HEK293 (cell line): ENCODE measurements at regions not wholly inside any gene's neighbourhood (a gene's known extent, or its start where the extent isn't known, plus 50 kb on each side); places are given as distances from the start of the nearest gene placed in this dataset.

Experiments used
- CTCF ChIA-PET: fragments of 350-600 bp; formaldehyde crosslinking; extraction: SDS; loops from one replicate; lab custom pipeline; 2021; ENCODE audit warnings: antibody characterized with exemption; lab: Yijun Ruan, JAX
- POLR2A ChIA-PET: fragments of 300-600 bp; formaldehyde crosslinking; extraction: SDS; loops from one replicate; lab custom pipeline; 2020; ENCODE audit warnings: antibody characterized with exemption, inconsistent platforms; lab: Yijun Ruan, JAX
- H3K27ac ChIP-seq: fragments of 200-500 bp; sonication (Bioruptor generic); 2 replicates; pipeline ENCODE4 v1.5.1; 2014; ENCODE audit warnings: low read depth, low read length, control low read depth, inconsistent platforms; ENCODE audit errors: extremely low read depth
- H3K36me3 ChIP-seq, 2 experiments: fragments of 200-500 bp in 1 of 2; sonication (Bioruptor generic) in 1 of 2; 1 replicate in 1 of 2; 2 replicates in 1 of 2; pipeline ENCODE4 v1.5.1; 2014 to 2017; ENCODE audit warnings: inconsistent platforms in 2 of 2, low read length in 2 of 2; ENCODE audit not compliant: control insufficient read depth in 2 of 2, insufficient read depth in 1 of 2
- H3K4me1 ChIP-seq: fragments of 200-500 bp; sonication (Bioruptor generic); 2 replicates; pipeline ENCODE4 v1.5.1; 2014; ENCODE audit warnings: mild to moderate bottlenecking, low read length, inconsistent platforms; ENCODE audit not compliant: control insufficient read depth, insufficient read depth
- H3K4me3 ChIP-seq: 2 replicates; pipeline ENCODE4 v1.5.1; 2011; ENCODE audit warnings: low read depth, mild to moderate bottlenecking, control low read depth, low read length, moderate library complexity
- H3K9me3 ChIP-seq: fragments of 200-500 bp; sonication (Bioruptor generic); 2 replicates; pipeline ENCODE4 v1.5.1; 2014; ENCODE audit warnings: low read depth, low read length, inconsistent platforms; ENCODE audit not compliant: control insufficient read depth, insufficient read depth
- EGR2 ChIP-seq: fragments of 450-650 bp; formaldehyde crosslinking; IDR thresholded peaks from 2 replicates; pipeline ENCODE4 v1.5.1; 2016; ENCODE audit warnings: low read depth, missing biosample characterization, missing genetic modification characterization
- ZFHX2 ChIP-seq: fragments of 450-650 bp; formaldehyde crosslinking; conservative IDR thresholded peaks from 2 replicates; pipeline ENCODE4 v1.5.1; 2016; ENCODE audit warnings: missing biosample characterization, missing genetic modification characterization
- ZNF202 ChIP-seq: fragments of 450-650 bp; formaldehyde crosslinking; IDR thresholded peaks from 2 replicates; pipeline ENCODE4 v1.5.1; 2016; ENCODE audit warnings: missing biosample characterization, missing genetic modification characterization, borderline replicate concordance
- ZNF223 ChIP-seq: fragments of 450-650 bp; formaldehyde crosslinking; IDR thresholded peaks from 2 replicates; pipeline ENCODE4 v1.5.1; 2016; ENCODE audit warnings: missing biosample characterization, missing genetic modification characterization
- ZNF510 ChIP-seq: fragments of 450-650 bp; formaldehyde crosslinking; IDR thresholded peaks from 2 replicates; pipeline ENCODE4 v1.5.1; 2018; ENCODE audit warnings: mild to moderate bottlenecking, missing genetic modification characterization, missing biosample characterization; ENCODE audit not compliant: insufficient replicate concordance
- ZNF777 ChIP-seq: fragments of 450-650 bp; formaldehyde crosslinking; IDR thresholded peaks from 2 replicates; pipeline ENCODE4 v1.5.1; 2017; ENCODE audit warnings: missing biosample characterization, missing genetic modification characterization, borderline replicate concordance
- ZNF837 ChIP-seq: fragments of 450-650 bp; formaldehyde crosslinking; IDR thresholded peaks from 2 replicates; pipeline ENCODE4 v1.5.1; 2016; ENCODE audit warnings: missing biosample characterization, missing genetic modification characterization
- TF ChIP-seq, protein P1 (sequence below): fragments of 450-650 bp; formaldehyde crosslinking; IDR thresholded peaks from 2 replicates; pipeline ENCODE4 v1.5.1; 2016; ENCODE audit warnings: missing biosample characterization, missing genetic modification characterization
- TF ChIP-seq, protein P2 (sequence below): fragments of 450-650 bp; formaldehyde crosslinking; IDR thresholded peaks from 2 replicates; pipeline ENCODE4 v1.5.1; 2016; ENCODE audit warnings: missing biosample characterization, missing genetic modification characterization
- TF ChIP-seq, protein P3 (sequence below): fragments of 450-650 bp; IDR thresholded peaks from 2 replicates; pipeline ENCODE4 v1.5.1; 2018; ENCODE audit warnings: missing biosample characterization, missing genetic modification characterization

DNA sequence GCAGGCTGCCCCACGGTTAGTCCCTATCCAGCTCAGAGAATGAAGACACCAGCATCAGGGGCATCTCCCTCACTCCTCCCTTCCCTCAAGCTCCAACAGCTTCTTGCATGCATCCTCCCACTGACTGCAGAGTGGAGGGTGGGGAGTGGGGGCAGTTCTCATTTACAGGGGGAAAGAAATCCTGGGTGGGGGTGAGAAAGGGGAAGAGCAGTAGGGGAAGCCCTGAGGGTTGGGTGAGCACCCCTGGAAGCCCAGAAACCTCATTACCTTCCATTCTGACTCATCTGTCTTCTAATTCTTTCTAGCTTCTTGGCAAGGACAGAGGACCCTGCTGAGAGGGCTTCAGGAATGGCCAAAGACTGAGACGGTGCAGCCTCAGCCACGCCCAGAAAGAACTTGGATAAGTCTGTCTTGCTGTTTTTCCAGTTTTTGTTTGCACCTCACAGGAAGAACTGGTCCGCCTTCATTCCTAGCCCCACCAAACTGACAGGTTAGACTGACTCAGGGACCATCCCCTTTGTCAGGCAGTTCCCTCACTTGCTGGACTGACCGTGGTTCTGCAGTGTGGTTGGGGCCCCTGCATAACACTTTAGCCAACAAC lies 52.5 kb upstream of the WSB1 start (continued):
- TF ChIP-seq, protein P1, sequence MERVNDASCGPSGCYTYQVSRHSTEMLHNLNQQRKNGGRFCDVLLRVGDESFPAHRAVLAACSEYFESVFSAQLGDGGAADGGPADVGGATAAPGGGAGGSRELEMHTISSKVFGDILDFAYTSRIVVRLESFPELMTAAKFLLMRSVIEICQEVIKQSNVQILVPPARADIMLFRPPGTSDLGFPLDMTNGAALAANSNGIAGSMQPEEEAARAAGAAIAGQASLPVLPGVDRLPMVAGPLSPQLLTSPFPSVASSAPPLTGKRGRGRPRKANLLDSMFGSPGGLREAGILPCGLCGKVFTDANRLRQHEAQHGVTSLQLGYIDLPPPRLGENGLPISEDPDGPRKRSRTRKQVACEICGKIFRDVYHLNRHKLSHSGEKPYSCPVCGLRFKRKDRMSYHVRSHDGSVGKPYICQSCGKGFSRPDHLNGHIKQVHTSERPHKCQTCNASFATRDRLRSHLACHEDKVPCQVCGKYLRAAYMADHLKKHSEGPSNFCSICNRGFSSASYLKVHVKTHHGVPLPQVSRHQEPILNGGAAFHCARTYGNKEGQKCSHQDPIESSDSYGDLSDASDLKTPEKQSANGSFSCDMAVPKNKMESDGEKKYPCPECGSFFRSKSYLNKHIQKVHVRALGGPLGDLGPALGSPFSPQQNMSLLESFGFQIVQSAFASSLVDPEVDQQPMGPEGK (tag by site-specific recombination), result 0 out of 2 replicates have a peak, but pooled peaks have one; percentile 38
- no peak for TF ChIP-seq ZNF837 (tag by site-specific recombination)
- TF ChIP-seq ZNF777 (tag by site-specific recombination), result no peak
- no peak for TF ChIP-seq ZNF510 (tag by site-specific recombination)
- TF ChIP-seq, all 188 proteins: peak for 9

DNA sequence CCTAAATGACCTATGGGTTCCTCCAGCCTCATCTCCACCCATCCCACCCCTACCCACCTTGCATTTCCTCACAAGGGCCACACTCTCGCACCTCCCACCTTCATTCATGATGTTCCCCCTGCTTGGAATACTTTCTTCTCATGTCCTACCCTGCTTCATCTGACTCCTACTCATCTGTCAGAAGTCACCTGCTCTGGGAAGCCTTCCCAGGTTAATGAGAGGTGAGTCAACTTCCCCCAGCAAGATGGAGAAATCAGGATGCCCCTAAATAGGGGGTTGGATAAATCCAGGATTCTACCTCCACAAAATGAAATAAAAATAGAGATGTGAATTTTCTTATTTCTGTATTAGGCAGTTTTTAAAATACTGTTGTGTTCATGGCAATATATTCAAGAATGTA lies 51.0 kb upstream of the WSB1 start:
- ChIA-PET POLR2A (no interaction called here), CTCF (interaction anchor here (0.7 to 9.8 kb wide), 3 partner anchors 350 to 359 kb away, joined by 3 to 208 read pairs (median 46); no protein-coding TSS in a partner anchor)
- no peak overlapping the region for H3K4me3 ChIP-seq
- peaks cover 7% of the 10 kb centered on the region; the same call in 1 of the 2 replicates for H3K4me1 ChIP-seq
- TF ChIP-seq ZNF202 (tag by site-specific recombination) (no peak), ZFHX2 (tag by site-specific recombination) (peak; percentile 50; the same call in 1 of the 2 replicates), EGR2 (tag by site-specific recombination) (peak; percentile 46)
- no peaks in the 10 kb centered on the region for H3K36me3 ChIP-seq
- H3K27ac ChIP-seq, result no peak overlapping the region
- H3K9me3 ChIP-seq, result no peaks in the 10 kb centered on the region

DNA sequence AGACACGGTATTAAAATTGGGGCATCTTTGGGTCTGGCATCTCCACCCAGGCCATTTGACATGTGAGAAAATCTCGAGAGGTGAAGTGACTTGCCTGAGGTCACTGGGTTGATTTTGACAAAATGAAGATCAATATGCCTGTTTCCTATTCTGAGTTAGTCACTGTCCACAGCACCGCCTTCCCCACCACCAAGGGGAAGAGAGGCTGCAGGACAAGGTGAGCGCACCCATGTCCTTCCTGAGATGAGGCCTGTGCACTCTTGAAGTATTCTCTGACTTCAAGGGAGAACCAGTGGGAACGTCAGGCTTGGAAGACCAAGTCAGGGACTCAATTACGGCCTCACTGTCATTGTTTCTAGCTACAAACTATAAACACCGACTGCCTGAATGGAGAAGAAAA lies 49.9 kb upstream of the WSB1 start:
- Histone ChIP-seq H3K9me3 (no peaks in the 10 kb centered on the region), H3K4me3 (no peak overlapping the region), H3K4me1 (peaks cover 7% of the 10 kb centered on the region; the same call in 1 of the 2 replicates), H3K27ac (no peak overlapping the region), H3K36me3 (no peaks in the 10 kb centered on the region)
- CTCF ChIA-PET, result interaction anchor here (0.7 to 4.8 kb wide), 9 partner anchors 16 to 411 kb away, joined by 3 to 50 read pairs (median 4); no protein-coding TSS in a partner anchor
- POLR2A ChIA-PET, result interaction anchor here (4.4 kb wide), 1 partner anchor 50 kb away, joined by 38 read pairs; the partner anchor contains the start of gene WSB1
- TF ChIP-seq, protein P2, sequence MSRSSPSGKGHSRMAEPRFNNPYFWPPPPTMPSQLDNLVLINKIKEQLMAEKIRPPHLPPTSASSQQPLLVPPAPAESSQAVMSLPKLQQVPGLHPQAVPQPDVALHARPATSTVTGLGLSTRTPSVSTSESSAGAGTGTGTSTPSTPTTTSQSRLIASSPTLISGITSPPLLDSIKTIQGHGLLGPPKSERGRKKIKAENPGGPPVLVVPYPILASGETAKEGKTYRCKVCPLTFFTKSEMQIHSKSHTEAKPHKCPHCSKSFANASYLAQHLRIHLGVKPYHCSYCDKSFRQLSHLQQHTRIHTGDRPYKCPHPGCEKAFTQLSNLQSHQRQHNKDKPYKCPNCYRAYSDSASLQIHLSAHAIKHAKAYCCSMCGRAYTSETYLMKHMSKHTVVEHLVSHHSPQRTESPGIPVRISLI, result no peak
- TF ChIP-seq, protein P3, sequence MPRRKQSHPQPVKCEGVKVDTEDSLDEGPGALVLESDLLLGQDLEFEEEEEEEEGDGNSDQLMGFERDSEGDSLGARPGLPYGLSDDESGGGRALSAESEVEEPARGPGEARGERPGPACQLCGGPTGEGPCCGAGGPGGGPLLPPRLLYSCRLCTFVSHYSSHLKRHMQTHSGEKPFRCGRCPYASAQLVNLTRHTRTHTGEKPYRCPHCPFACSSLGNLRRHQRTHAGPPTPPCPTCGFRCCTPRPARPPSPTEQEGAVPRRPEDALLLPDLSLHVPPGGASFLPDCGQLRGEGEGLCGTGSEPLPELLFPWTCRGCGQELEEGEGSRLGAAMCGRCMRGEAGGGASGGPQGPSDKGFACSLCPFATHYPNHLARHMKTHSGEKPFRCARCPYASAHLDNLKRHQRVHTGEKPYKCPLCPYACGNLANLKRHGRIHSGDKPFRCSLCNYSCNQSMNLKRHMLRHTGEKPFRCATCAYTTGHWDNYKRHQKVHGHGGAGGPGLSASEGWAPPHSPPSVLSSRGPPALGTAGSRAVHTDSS (tag by site-specific recombination), result no peak
- TF ChIP-seq ZNF223, result no peak
